IPS DF 19.7 (cell line): ENCODE measurements at regions not wholly inside any gene's neighbourhood (a gene's known extent, or its start where the extent isn't known, plus 50 kb on each side); places are given as distances from the start of the nearest gene placed in this dataset.
"Not testable (repeated sequence)": the region's sequence is repeated elsewhere in the genome, so short reads cannot be mapped to it uniquely, and the experiment has no call there.

Experiments used
- DNase-seq: peaks from one replicate; pipeline ENCODE4 v3.0.0-alpha.2; 2013; ENCODE audit warnings: low read depth, low spot score

- DNase-seq = no peak
Measured at GRCh38 chr3:148466143-148466542, 231.6 kb upstream of the AGTR1 start.

GRCh38 chr3:148466980-148467740, 230.5 kb upstream of the AGTR1 start:
- DNase-seq = no peak

GRCh38 chr3:148477375-148477774, 220.3 kb upstream of the AGTR1 start:
- no peak for DNase-seq

GRCh38 chr3:148493631-148494030, 204.1 kb upstream of the AGTR1 start:
- no peak for DNase-seq

DNA sequence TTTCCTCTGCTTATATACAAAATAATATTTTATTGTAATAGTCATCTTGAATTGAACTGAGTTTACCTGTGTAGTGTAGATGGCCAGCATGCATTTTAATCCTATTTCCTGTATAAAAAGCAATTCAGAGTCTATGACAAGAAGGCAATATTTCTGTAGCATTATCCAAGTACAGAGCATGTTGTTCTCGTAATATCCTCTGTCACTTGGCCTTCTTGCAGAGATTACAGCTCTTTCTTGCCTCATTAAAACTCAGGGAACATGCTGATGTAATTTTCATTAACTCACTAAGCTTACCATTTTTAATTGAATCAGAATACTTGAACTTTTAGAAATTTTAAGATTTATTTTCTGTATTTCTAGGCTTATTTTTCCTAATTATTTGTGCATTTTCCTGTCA, 203.3 kb upstream of the AGTR1 start:
- no peak for DNase-seq

DNA sequence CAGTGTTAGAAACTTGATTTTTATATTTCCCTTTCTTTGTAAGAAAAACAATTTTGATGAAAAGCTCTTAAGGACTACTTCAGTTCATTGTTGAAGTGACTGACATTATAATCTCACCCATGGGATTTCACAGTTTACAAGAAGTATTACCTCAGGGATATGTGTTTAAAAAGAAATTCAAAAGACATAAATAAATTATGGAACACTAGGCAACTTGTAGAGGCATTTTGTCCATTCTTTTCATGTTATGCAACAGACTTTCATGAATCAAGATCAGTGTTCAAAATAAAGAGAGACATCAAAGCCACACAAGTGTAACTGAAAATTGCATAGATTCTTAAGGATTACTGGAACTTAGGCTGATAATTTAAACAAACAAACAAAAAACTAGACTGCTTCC, 196.8 kb upstream of the AGTR1 start:
- no peak for DNase-seq

- DNase-seq = no peak
Measured at GRCh38 chr3:148510116-148510515, 187.6 kb upstream of the AGTR1 start.

DNA sequence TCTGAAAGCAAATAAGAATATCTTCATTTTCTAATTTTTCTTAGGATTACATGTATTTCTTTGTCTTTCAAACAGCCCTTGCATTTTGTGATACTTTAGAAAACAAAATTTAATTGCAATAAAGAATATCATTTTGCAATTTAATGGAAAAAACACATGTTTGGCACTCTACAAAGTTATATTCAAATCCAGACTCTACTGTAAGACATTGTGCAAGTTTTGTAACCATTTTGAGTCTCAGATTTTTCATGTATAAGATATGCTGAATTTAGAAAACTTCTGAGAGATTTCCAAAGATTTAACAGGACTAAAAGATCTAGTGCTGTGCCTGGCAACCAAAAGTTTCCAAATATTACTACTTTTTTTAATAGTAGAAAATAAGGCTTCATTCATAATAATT, 187.1 kb upstream of the AGTR1 start:
- DNase-seq = no peak

GRCh38 chr3:148512648-148513047, 185.1 kb upstream of the AGTR1 start:
- no peak for DNase-seq

- DNase-seq = no peak
Measured at GRCh38 chr3:148513096-148513543, 184.6 kb upstream of the AGTR1 start.

DNA sequence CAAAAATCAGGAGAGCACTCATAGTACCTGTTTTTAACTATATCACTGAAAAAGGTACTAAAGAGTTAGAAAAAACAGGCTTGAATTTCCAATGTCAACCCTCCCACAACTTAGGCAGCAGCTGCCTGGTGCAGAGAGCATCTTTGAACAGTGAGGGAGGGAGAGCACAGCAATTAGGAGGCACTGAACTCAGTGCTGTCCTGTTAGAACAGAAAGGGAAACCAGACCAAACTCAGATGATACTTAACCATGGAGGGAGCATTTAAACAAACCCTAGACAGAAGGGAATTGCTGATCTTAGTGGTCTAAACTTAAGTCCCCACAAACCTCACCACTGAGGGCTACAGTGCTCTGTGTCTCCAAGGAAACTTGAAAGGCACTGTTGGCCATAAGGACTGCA, 179.2 kb upstream of the AGTR1 start:
- DNase-seq = no peak

- not testable (repeated sequence) for DNase-seq
Measured at GRCh38 chr3:148525621-148526020, 172.1 kb upstream of the AGTR1 start.

GRCh38 chr3:148528024-148528423, 169.7 kb upstream of the AGTR1 start:
- no peak for DNase-seq

DNA sequence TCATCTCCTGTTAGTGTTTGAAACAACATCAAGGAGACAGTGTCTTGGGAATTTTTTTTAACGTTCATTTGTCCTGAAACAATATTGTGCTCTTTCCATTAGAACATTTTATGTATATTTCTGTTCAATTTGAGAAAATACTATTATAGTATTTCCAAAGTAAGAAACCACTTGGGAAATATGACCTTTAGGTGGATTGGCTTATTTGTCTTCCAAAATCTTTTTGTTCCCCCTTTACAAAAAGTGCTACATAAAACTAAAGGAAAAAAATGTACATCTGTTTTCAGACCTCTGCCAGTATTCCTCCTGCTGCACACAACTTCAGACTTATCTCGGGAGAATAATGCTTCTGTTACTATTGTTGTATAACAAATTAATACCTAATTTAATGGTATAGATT, 165.9 kb upstream of the AGTR1 start:
- DNase-seq = no peak

DNA sequence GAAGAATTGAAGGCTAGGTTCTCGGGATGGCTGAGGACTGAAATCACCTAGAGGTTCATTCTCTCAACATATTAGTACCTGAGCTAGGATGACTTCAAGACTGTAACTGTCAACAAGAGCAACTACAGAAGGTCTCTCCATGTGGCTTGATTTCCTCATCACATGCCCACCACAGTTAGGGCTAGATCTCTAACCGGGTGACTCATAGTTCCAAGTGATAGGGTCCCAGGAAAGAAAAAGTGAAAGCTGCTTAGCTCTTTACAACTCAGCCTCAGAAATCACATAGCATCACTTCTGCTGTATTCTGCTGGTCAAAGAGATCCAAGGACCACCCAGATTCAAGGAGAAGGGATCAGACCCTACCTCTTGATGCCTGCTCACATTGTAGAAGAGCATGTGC, 165.4 kb upstream of the AGTR1 start:
- DNase-seq = no peak

DNA sequence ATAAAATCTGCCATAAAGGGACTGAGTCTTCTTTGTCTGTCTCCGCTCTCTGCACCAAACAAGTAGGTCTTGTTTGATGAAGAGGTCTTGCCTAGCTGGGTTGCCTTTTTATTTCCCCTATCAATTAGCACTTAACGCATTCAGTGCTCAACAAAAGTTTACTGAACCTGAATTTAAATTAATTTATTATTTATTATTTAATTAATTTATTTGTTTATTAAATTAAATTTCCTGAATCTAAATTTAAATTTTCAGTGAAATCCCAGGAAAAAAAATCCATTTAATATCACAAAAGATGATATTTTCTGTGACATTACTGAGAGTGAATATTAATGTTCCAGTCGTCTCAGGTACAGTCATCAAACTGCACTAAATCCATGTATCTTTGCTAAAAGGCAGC, 164.9 kb upstream of the AGTR1 start:
- no peak for DNase-seq

- no peak for DNase-seq
Measured at GRCh38 chr3:148534089-148534988, 163.4 kb upstream of the AGTR1 start.

DNA sequence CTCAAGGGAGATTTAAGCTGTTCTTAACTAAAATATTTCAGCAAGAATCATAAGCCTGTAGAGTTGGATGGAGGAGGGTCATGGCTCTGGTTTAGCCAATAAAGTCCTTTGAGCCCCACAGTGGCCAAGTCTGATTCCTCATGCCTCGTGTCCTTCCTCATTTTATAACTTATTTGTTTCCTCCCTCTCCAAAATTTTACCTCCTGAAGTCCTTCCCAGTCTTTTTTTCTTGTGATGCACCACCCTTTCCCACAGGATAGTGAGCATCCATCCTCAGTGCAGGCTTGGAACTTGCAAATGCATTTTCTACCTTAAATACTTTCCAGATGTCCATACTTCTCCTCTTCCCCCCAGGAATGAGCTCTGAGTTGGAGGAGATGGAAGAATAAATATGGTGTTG, 162.7 kb upstream of the AGTR1 start:
- no peak for DNase-seq

DNA sequence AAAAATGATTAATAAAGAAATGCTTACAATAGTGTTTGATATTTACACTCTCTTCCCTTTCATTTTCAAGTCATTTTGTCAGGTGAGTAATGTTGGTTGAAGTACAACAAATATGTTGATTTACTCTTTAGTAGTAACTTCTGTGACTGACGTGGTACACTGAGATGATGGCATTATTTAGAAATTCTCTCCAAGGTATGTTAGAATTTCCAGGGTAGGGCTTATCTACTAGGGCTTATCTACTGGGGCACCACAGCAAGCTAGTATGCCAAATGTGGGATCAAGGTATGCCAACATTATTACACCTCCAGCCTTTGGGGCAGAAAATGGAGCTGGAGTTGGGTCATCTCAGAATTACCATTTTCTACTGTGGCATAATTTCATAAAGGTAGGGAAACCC, 157.4 kb upstream of the AGTR1 start:
- DNase-seq = no peak

- no peak for DNase-seq
Measured at GRCh38 chr3:148540851-148541250, 156.9 kb upstream of the AGTR1 start.

DNA sequence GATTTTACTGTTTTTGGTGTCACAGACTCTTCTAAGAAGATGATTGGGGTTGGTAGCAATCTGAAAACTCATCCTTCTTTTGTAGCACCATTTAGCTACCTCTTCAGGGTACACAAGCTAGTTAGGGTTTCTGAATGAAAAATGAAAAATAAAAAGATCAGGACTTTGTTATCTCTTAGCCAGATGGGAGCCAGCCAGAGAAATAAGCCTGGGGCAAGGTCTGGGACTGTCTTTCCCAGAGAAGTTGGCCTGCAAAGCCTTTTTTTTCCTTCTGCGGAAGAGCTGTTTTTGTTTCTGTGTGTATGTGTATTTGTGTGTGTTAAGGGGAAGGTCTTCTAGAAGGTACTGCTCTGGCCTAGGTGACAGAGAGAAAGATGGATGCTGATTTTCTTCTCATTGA, 150.7 kb upstream of the AGTR1 start:
- DNase-seq = no peak

GRCh38 chr3:148551767-148552260, 145.9 kb upstream of the AGTR1 start:
- DNase-seq = no peak

DNA sequence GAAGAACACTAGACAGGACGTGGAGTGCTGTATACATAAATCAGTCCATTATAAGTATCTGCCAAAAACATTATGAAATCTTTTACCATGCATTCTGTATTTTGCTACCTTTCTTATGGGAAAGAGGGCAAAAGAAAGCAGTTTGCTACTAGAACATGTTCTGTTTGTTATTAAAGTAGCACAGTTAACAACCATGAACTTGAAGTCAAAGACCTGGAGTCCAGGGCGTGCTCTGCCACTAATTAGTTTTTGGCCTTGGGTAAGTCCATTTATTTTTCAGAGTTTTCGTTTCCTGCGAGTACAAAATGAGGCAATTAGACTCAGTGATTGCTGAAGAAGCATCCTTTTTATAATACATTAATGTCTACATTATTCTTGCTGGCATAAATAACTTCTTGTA, 143.3 kb upstream of the AGTR1 start:
- no peak for DNase-seq
